Keratinocyte (primary cell): ENCODE measurements at regions not wholly inside any gene's neighbourhood (a gene's known extent, or its start where the extent isn't known, plus 50 kb on each side); places are given as distances from the start of the nearest gene placed in this dataset.

Source experiments
- EZH2 ChIP-seq: IDR thresholded peaks from one replicate; pipeline ENCODE4 v1.6.1; 2012; ENCODE audit warnings: inconsistent platforms, mild to moderate bottlenecking, low read length, moderate library complexity
- TF ChIP-seq, protein P1 (sequence below), 3 experiments: IDR thresholded peaks in 1 of 3; conservative IDR thresholded peaks in 1 of 3; optimal IDR thresholded peaks in 1 of 3; 2 replicates in 2 of 3; 3 replicates in 1 of 3; pipeline versions ENCODE3 to v1.5.1; 2011; ENCODE audit warnings: low read length in 3 of 3, mild to moderate bottlenecking in 3 of 3, moderate library complexity in 2 of 3, control low read depth in 1 of 3, inconsistent platforms in 1 of 3; ENCODE audit not compliant: insufficient read depth in 2 of 3; ENCODE audit errors: extremely low read depth in 1 of 3

- TF ChIP-seq, protein P1, sequence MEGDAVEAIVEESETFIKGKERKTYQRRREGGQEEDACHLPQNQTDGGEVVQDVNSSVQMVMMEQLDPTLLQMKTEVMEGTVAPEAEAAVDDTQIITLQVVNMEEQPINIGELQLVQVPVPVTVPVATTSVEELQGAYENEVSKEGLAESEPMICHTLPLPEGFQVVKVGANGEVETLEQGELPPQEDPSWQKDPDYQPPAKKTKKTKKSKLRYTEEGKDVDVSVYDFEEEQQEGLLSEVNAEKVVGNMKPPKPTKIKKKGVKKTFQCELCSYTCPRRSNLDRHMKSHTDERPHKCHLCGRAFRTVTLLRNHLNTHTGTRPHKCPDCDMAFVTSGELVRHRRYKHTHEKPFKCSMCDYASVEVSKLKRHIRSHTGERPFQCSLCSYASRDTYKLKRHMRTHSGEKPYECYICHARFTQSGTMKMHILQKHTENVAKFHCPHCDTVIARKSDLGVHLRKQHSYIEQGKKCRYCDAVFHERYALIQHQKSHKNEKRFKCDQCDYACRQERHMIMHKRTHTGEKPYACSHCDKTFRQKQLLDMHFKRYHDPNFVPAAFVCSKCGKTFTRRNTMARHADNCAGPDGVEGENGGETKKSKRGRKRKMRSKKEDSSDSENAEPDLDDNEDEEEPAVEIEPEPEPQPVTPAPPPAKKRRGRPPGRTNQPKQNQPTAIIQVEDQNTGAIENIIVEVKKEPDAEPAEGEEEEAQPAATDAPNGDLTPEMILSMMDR (optimal IDR thresholded peaks at IDR 0.05 in 1 of 3, IDR thresholded peaks at IDR 0.05 in 1 of 3, conservative IDR thresholded peaks at IDR 0.05 in 1 of 3; ENCODE audit: extremely low read depth in 1 of 3, insufficient read depth in 2 of 3, low read length in 3 of 3), result no peak
- no peak for TF ChIP-seq EZH2
These were observed 289.5 kb upstream of the FAT3 start for GRCh38 chr11:91935120-91935519.
